Endothelial cell of umbilical vein (primary cell): ENCODE measurements at regions not wholly inside any gene's neighbourhood (a gene's known extent, or its start where the extent isn't known, plus 50 kb on each side); places are given as distances from the start of the nearest gene placed in this dataset.

Experiments used
- EZH2 ChIP-seq: IDR thresholded peaks from 2 replicates; pipeline ENCODE4 v1.6.1; 2012; ENCODE audit warnings: borderline replicate concordance, low read depth, mild to moderate bottlenecking, moderate library complexity, low read length, inconsistent platforms; ENCODE audit not compliant: severe bottlenecking
- GATA2 ChIP-seq: IDR thresholded peaks from 2 replicates; pipeline ENCODE4 v1.7.0; 2011; ENCODE audit warnings: low read depth, mild to moderate bottlenecking, moderate library complexity, mixed read lengths, low read length; ENCODE audit not compliant: insufficient read length, insufficient read depth
- JUN ChIP-seq: IDR thresholded peaks from 2 replicates; pipeline ENCODE4 v1.6.1; 2011; ENCODE audit warnings: borderline replicate concordance, low read depth; ENCODE audit not compliant: insufficient read length, insufficient read depth
- MYC ChIP-seq: IDR thresholded peaks from one replicate; pipeline ENCODE4 v1.6.1; 2011; ENCODE audit warnings: mild to moderate bottlenecking, low read depth, low read length
- POLR2A ChIP-seq: IDR thresholded peaks from 2 replicates; pipeline ENCODE4 v1.6.1; 2012; ENCODE audit warnings: low read depth, mild to moderate bottlenecking, control low read depth, low read length
- POLR2AphosphoS5 ChIP-seq: IDR thresholded peaks from 2 replicates; pipeline ENCODE4 v1.6.1; 2012; ENCODE audit warnings: low read depth, mild to moderate bottlenecking, control low read depth, low read length, moderate library complexity; ENCODE audit not compliant: insufficient read depth
- TF ChIP-seq, protein P1 (sequence below), 2 donors: IDR thresholded peaks; 1 replicate in 1 of 2; 2 replicates in 1 of 2; pipeline ENCODE4 v1.5.1; 2011; ENCODE audit warnings: low read length in 2 of 2, mild to moderate bottlenecking in 2 of 2, moderate library complexity in 2 of 2, control low read depth in 1 of 2, inconsistent platforms in 1 of 2, low read depth in 1 of 2; ENCODE audit not compliant: insufficient read depth in 1 of 2; ENCODE audit errors: extremely low read depth in 1 of 2
- TF ChIP-seq, protein P2 (sequence below): IDR thresholded peaks from 2 replicates; pipeline ENCODE4 v1.6.1; 2011; ENCODE audit not compliant: insufficient read depth, insufficient read length

DNA sequence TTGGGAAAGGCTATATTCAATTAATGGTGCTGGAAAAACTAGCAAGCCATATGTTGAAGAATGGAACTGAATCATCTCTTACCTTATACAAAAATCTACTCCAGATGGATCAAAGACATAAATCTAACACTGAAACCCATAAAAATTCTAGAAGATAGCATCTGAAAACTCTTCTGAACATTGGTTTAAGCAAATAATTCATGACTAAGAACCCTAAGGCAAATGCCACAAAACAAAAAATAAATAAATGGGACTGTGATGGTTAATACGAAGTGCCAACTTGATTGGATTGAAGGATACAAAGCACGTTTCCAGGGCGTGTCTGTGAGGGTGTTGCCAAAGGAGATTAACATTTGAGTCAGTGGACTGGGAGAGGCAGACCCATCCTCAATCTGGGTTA, 1130.0 kb downstream of the DNAJB9 start:
- no peak for TF ChIP-seq POLR2A
- TF ChIP-seq, protein P1, sequence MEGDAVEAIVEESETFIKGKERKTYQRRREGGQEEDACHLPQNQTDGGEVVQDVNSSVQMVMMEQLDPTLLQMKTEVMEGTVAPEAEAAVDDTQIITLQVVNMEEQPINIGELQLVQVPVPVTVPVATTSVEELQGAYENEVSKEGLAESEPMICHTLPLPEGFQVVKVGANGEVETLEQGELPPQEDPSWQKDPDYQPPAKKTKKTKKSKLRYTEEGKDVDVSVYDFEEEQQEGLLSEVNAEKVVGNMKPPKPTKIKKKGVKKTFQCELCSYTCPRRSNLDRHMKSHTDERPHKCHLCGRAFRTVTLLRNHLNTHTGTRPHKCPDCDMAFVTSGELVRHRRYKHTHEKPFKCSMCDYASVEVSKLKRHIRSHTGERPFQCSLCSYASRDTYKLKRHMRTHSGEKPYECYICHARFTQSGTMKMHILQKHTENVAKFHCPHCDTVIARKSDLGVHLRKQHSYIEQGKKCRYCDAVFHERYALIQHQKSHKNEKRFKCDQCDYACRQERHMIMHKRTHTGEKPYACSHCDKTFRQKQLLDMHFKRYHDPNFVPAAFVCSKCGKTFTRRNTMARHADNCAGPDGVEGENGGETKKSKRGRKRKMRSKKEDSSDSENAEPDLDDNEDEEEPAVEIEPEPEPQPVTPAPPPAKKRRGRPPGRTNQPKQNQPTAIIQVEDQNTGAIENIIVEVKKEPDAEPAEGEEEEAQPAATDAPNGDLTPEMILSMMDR (IDR thresholded peaks at IDR 0.05; ENCODE audit: extremely low read depth in 1 of 2, insufficient read depth in 1 of 2, low read depth in 1 of 2, low read length in 2 of 2) = no peak
- TF ChIP-seq, protein P2, sequence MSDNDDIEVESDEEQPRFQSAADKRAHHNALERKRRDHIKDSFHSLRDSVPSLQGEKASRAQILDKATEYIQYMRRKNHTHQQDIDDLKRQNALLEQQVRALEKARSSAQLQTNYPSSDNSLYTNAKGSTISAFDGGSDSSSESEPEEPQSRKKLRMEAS = no peak
- no peak for TF ChIP-seq POLR2AphosphoS5
- no peak for TF ChIP-seq EZH2
- TF ChIP-seq JUN = no peak
- no peak for TF ChIP-seq GATA2
- TF ChIP-seq MYC = no peak
